IMR-90 (cell line): ENCODE measurements at regions not wholly inside any gene's neighbourhood (a gene's known extent, or its start where the extent isn't known, plus 50 kb on each side); places are given as distances from the start of the nearest gene placed in this dataset.

Experiments
- ATAC-seq: fragments of 200-7000 bp; cut with Tn5 transposase; 2 replicates; pipeline ENCODE4 v1.9.1; 2020; ENCODE audit warnings: low read depth, mild to moderate bottlenecking, moderate library complexity
- BruUV-seq: library from RNA; stranded (reverse); fragments of 400-500 nt; replicated peaks from 2 replicates; lab custom pipeline; 2021; lab: Mats Ljungman, UMichigan
- CTCF ChIA-PET: fragments of 300-600 bp; formaldehyde crosslinking; extraction: SDS; loops from one replicate; lab custom pipeline; 2021; ENCODE audit warnings: antibody characterized with exemption; lab: Yijun Ruan, JAX
- POLR2A ChIA-PET: fragments of 300-600 bp; sonication (Branson Sonifier 250); formaldehyde crosslinking; loops from one replicate; lab custom pipeline; 2022; ENCODE audit warnings: antibody characterized with exemption; ENCODE audit not compliant: unreplicated experiment; lab: Charles Lee
- DNase-seq: peaks from one replicate; pipeline ENCODE4 v3.0.0; 2013
- H2AFZ ChIP-seq: replicated peaks from 2 replicates; pipeline ENCODE3; 2013; ENCODE audit warnings: low read length, mild to moderate bottlenecking; ENCODE audit not compliant: poor library complexity
- H2AK5ac ChIP-seq: 2 replicates; pipeline ENCODE4 v1.6.1; 2013; ENCODE audit warnings: low read depth, low read length, inconsistent platforms
- H2AK9ac ChIP-seq: replicated peaks from 2 replicates; pipeline ENCODE3; 2013; ENCODE audit warnings: mild to moderate bottlenecking, low read depth, low read length, moderate library complexity; ENCODE audit not compliant: poor library complexity
- H2BK120ac ChIP-seq: 2 replicates; pipeline ENCODE4 v1.6.1; 2013; ENCODE audit warnings: low read depth, low read length, inconsistent platforms
- H2BK15ac ChIP-seq: 3 replicates; pipeline ENCODE4 v1.6.1; 2013; ENCODE audit warnings: low read depth, low read length, inconsistent platforms
- H2BK20ac ChIP-seq: 2 replicates; pipeline ENCODE4 v1.6.1; 2013; ENCODE audit warnings: low read depth, mild to moderate bottlenecking, inconsistent platforms, low read length, moderate library complexity
- H2BK5ac ChIP-seq: 2 replicates; pipeline ENCODE4 v1.6.1; 2013; ENCODE audit warnings: mild to moderate bottlenecking, low read depth, low read length, inconsistent platforms; ENCODE audit not compliant: poor library complexity, severe bottlenecking
- H3K14ac ChIP-seq: replicated peaks from 2 replicates; pipeline ENCODE4 v1.6.1; 2013; ENCODE audit warnings: low read depth, low read length, inconsistent platforms
- H3K18ac ChIP-seq: 2 replicates; pipeline ENCODE4 v1.6.1; 2013; ENCODE audit warnings: low read depth, low read length, control low read depth
- H3K23ac ChIP-seq: 2 replicates; pipeline ENCODE4 v1.6.1; 2013; ENCODE audit warnings: low read depth, low read length, inconsistent platforms
- H3K27ac ChIP-seq: 2 replicates; pipeline ENCODE4 v1.5.1; 2013; ENCODE audit warnings: mild to moderate bottlenecking, control low read depth, low read length; ENCODE audit not compliant: insufficient read depth
- H3K27me3 ChIP-seq: 2 replicates; pipeline ENCODE4 v1.6.1; 2013; ENCODE audit warnings: low read length; ENCODE audit not compliant: control insufficient read depth, insufficient read depth
- H3K36me3 ChIP-seq: 2 replicates; pipeline ENCODE4 v1.6.1; 2013; ENCODE audit warnings: low read length, mixed read lengths; ENCODE audit not compliant: control insufficient read depth, insufficient read depth
- H3K4ac ChIP-seq: 2 replicates; pipeline ENCODE4 v1.6.1; 2013; ENCODE audit warnings: low read depth, low read length, inconsistent platforms
- H3K4me1 ChIP-seq: 2 replicates; pipeline ENCODE4 v1.6.1; 2013; ENCODE audit warnings: low read length, mixed read lengths; ENCODE audit not compliant: control insufficient read depth, insufficient read depth
- H3K4me2 ChIP-seq: 2 replicates; pipeline ENCODE4 v1.6.1; 2013; ENCODE audit warnings: low read depth, mild to moderate bottlenecking, control low read depth, low read length, moderate library complexity
- H3K4me3 ChIP-seq: 2 replicates; pipeline ENCODE4 v1.5.1; 2013; ENCODE audit warnings: low read depth, mild to moderate bottlenecking, control low read depth, low read length, moderate library complexity; ENCODE audit not compliant: insufficient read depth
- H3K56ac ChIP-seq: 2 replicates; pipeline ENCODE4 v1.6.1; 2013; ENCODE audit warnings: low read length, inconsistent platforms; ENCODE audit not compliant: insufficient read depth; ENCODE audit errors: extremely low read depth
- H3K79me1 ChIP-seq, 2 experiments: 2 replicates each; pipeline ENCODE4 v1.6.1; 2013; ENCODE audit warnings: low read length in 2 of 2, inconsistent platforms in 1 of 2, low read depth in 1 of 2
- H3K9ac ChIP-seq: 2 replicates; pipeline ENCODE4 v1.6.1; 2013; ENCODE audit warnings: low read depth, low read length, control low read depth
- H3K9me1 ChIP-seq: 2 replicates; pipeline ENCODE4 v1.6.1; 2013; ENCODE audit warnings: low read length, inconsistent platforms; ENCODE audit not compliant: insufficient read depth
- H3K9me3 ChIP-seq: 2 replicates; pipeline ENCODE4 v1.6.1; 2013; ENCODE audit warnings: low read length; ENCODE audit not compliant: control insufficient read depth, insufficient read depth
- H4K20me1 ChIP-seq: 2 replicates; pipeline ENCODE4 v1.6.1; 2013; ENCODE audit warnings: low read length, inconsistent platforms; ENCODE audit not compliant: insufficient read depth
- H4K5ac ChIP-seq: 2 replicates; pipeline ENCODE4 v1.6.1; 2013; ENCODE audit warnings: mild to moderate bottlenecking, low read depth, low read length, control low read depth
- H4K8ac ChIP-seq, 2 experiments: 2 replicates each; pipeline ENCODE4 v1.6.1; 2013; ENCODE audit warnings: low read depth in 2 of 2, low read length in 2 of 2, control low read depth in 1 of 2, inconsistent platforms in 1 of 2
- H4K91ac ChIP-seq: 2 replicates; pipeline ENCODE4 v1.6.1; 2013; ENCODE audit warnings: low read depth, low read length, inconsistent platforms; ENCODE audit not compliant: insufficient read depth
- ELK1 ChIP-seq: fragments of 150-350 bp; IDR thresholded peaks from 2 replicates; pipeline ENCODE4 v1.6.1; 2016; ENCODE audit warnings: low read depth, mild to moderate bottlenecking, low read length, moderate library complexity, borderline replicate concordance
- WGBS, 2 experiments: methylation state at CpG; one replicate each; pipeline versions ENCODE4 v1.1.5 to v1.1.7; 2013; ENCODE audit warnings: missing lambda C conversion rate in 2 of 2; ENCODE audit not compliant: insufficient read length in 1 of 2; ENCODE audit errors: extremely low coverage in 2 of 2; 5-methylcytosine and 5-hydroxymethylcytosine counted together
- dilution Hi-C: fragments of 300-500 bp; cut with HindIII; formaldehyde crosslinking; loops from one replicate; pipeline ENCODE4 v1.14.3; 2018; ENCODE audit warnings: low sequenced_read_pairs; ENCODE audit not compliant: unreplicated experiment
- in situ Hi-C: fragments of 300-500 bp; cut with MboI; formaldehyde crosslinking; loops from 3 replicates; pipeline ENCODE4 v1.14.3; 2019; ENCODE audit warnings: low sequenced_read_pairs, inconsistent platforms, mixed read lengths
- intact Hi-C: fragments of 100-400 bp; cut with micrococcal nuclease; formaldehyde crosslinking; loops from 2 replicates; pipeline ENCODE4 v1.10.0; 2022

DNA sequence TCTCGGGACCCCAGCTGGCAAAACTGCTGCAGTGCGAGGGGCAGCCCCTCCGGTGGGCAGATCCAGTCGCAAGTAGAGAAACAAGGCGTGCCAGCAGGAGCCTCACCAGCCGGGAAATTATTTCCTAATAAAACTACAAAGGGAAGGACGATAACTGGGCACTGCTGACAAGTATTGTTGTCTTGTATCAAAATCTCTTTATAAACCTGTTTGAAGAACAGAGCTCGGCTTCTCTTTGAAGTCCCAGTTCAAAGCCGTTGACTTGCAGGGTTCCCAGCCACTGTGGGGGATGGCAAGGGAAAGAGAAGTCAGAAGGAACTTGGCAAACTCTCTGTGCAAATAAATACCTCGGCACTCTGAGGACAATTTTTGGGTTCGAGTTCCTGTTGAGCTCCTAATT is 504.5 kb downstream of the CD83 start:
- intact Hi-C loops (no loop called here), dilution Hi-C loops (no loop called here), in situ Hi-C loops (no loop called here)
- Histone ChIP-seq H2BK120ac (no peak overlapping the region), H4K5ac (no peak overlapping the region), H3K79me1 (no peaks in the 10 kb centered on the region), H2BK15ac (no peak overlapping the region), H3K36me3 (no peaks in the 10 kb centered on the region), H2AFZ (no peak overlapping the region), H3K9me3 (no peaks in the 10 kb centered on the region), H4K91ac (no peak overlapping the region), H2AK9ac (no peak overlapping the region), H4K8ac (no peak overlapping the region), H2AK5ac (no peak overlapping the region), H3K27ac (no peak overlapping the region), H3K4me1 (peaks cover 2% of the 10 kb centered on the region; the same call in 1 of the 2 replicates), H3K4ac (no peak overlapping the region), H2BK5ac (no peak overlapping the region), H3K27me3 (no peaks in the 10 kb centered on the region; the same call in 1 of the 2 replicates), H3K4me3 (no peak overlapping the region), H3K9ac (no peak overlapping the region), H2BK20ac (no peak overlapping the region), H3K14ac (no peak overlapping the region), H3K23ac (no peak overlapping the region), H3K4me2 (no peak overlapping the region), H3K18ac (no peak overlapping the region), H4K20me1 (no peaks in the 10 kb centered on the region), H3K9me1 (peaks cover 3% of the 10 kb centered on the region; the same call in 1 of the 2 replicates), H3K56ac (no peak overlapping the region)
- CTCF ChIA-PET: no interaction called here
- TF ChIP-seq ELK1: no peak
- POLR2A ChIA-PET: no interaction called here
- no peak for ATAC-seq
- DNase-seq: no peak
- no TSS peak for BruUV-seq
- WGBS, 2 experiments: no CpG with 5 or more reads among the region's 11 CpGs
